BE2C (cell line): ENCODE measurements at regions not wholly inside any gene's neighbourhood (a gene's known extent, or its start where the extent isn't known, plus 50 kb on each side); places are given as distances from the start of the nearest gene placed in this dataset.

Source experiments
- DNase-seq: peaks from one replicate; pipeline ENCODE4 v3.0.0-alpha.2; 2020
- H3K27me3 ChIP-seq: fragments of 250-450 bp; sonication (Bioruptor Pico); 2 replicates; pipeline ENCODE4 v1.5.1; 2020; ENCODE audit warnings: mild to moderate bottlenecking
- H3K36me3 ChIP-seq: fragments of 250-450 bp; sonication (Bioruptor Pico); 2 replicates; pipeline ENCODE4 v1.5.1; 2020; ENCODE audit warnings: mild to moderate bottlenecking
- H3K4me1 ChIP-seq: fragments of 250-450 bp; sonication (Bioruptor Pico); 2 replicates; pipeline ENCODE4 v1.5.1; 2020
- H3K4me3 ChIP-seq: 2 replicates; pipeline ENCODE4 v1.5.1; 2011; ENCODE audit warnings: low read depth, low read length
- H3K9me3 ChIP-seq: fragments of 250-450 bp; sonication (Bioruptor Pico); 2 replicates; pipeline ENCODE4 v1.5.1; 2020
- CTCF ChIP-seq: IDR thresholded peaks from 2 replicates; pipeline ENCODE4 v1.5.1; 2012; ENCODE audit warnings: mild to moderate bottlenecking, low read depth, low read length

DNA sequence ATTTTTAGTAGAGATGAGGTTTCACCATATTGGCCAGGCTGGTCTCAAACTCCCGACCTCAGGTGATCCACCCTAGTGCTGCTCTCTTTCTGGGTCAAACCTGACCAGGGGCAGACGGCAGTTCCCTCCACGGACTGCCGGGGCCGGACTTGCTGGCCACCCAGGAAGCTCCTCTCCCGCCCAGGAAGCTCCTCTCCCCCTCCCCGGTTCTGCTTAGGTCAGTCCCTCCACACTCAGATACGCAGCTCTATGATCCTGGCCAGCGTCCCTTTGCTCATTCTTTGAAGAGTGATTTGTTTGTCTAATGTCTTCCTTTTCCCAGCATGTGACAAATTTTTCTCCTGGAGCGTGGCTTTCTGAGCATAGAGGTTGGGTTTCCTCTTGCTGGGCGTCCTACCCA, 125.3 kb upstream of the B3GAT1 start:
- H3K4me3 ChIP-seq = no peak overlapping the region
- no peak for DNase-seq
- H3K27me3 ChIP-seq = peaks cover 34% of the 10 kb centered on the region
- H3K36me3 ChIP-seq = no peaks in the 10 kb centered on the region
- no peak for TF ChIP-seq CTCF
- H3K9me3 ChIP-seq = no peaks in the 10 kb centered on the region; the same call in 1 of the 2 replicates
- no peaks in the 10 kb centered on the region for H3K4me1 ChIP-seq

- Histone ChIP-seq H3K4me1 (no peaks in the 10 kb centered on the region), H3K36me3 (no peaks in the 10 kb centered on the region), H3K4me3 (no peak overlapping the region), H3K9me3 (no peaks in the 10 kb centered on the region), H3K27me3 (peaks cover 34% of the 10 kb centered on the region)
- TF ChIP-seq CTCF = no peak
- DNase-seq = no peak
Observed at GRCh38 chr11:134536677-134537076, 124.6 kb upstream of the B3GAT1 start.

DNA sequence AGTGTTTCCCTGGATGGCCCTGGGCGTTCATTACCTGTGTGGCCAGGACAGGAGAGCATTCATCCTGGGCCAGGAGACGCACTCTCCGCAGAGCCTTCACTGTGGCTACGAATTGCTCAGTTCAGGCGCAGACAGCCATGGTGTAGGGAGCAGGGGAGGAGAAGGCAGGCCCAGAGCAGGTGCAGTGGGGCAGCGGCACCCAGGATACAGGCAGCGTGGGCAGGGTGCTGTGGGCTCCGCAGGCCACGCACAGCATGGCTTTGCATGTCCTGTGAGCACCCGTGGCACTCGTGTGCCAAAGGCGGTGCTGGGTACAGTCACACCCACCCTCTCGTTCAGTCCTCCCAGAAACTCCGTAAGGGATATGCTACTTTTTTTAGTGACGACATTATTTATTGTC, 124.2 kb upstream of the B3GAT1 start:
- DNase-seq = no peak
- no peak for TF ChIP-seq CTCF
- Histone ChIP-seq H3K9me3 (no peaks in the 10 kb centered on the region), H3K4me3 (no peak overlapping the region), H3K36me3 (no peaks in the 10 kb centered on the region), H3K4me1 (no peaks in the 10 kb centered on the region), H3K27me3 (peaks cover 34% of the 10 kb centered on the region)

DNA sequence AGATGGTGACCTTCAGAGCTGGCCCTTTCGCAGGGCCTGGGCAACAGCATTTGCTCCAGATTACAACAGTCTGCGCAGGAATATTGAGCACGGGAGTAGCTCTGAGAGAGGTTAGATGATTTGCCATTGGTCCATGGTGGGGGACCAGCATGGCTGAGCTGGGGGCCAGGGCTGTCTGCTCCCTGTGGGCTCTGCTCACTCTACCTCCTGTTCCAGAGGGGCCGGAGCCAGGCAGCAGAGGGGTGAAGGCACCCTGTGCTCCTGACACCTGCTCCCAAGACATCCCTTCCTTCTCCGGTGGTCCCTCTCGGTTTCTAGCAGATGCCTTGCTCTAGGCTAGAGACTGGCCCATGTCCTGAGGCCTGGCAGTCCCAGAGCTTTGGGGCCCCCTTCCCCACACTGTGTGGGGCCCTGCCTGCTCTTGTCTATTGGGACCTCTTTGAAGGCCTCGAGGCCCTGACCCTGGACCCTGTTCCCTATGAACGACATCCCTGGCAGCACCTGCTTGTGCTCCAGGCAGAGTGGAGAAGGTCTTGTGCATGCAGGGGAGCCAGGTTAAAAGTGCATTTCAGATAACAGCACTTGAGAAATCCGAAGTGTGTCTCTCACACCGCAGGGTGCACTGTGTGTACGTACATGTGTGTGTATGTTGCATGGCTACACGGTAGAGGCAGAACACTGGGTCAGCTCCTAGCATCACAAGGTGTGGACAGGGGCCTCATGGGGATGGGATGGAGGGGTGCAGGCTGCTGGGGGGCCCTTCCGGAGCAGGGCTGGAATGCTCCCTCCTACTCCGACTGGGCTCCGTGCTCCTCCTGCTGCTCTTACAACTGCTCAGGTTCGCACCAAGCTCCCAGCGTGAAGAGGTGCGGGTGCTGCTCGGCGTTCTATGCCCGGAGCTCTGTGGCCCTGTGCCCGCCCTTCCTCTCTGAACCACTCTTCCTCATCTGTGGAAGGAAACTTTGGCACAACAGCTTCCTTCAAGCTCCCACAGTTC, 123.3 kb upstream of the B3GAT1 start:
- no peaks in the 10 kb centered on the region for H3K4me1 ChIP-seq

GRCh38 chr11:134533511-134533910, 121.5 kb upstream of the B3GAT1 start:
- H3K4me1 ChIP-seq = no peaks in the 10 kb centered on the region
- no peak for DNase-seq

More for the DNA sequence above, 123.3 kb upstream of the B3GAT1 start:
- H3K9me3 ChIP-seq = no peaks in the 10 kb centered on the region
- peaks cover 34% of the 10 kb centered on the region for H3K27me3 ChIP-seq
- H3K36me3 ChIP-seq = no peaks in the 10 kb centered on the region
- no peak for DNase-seq
- TF ChIP-seq CTCF = no peak
- no peak overlapping the region for H3K4me3 ChIP-seq

More at GRCh38 chr11:134533511-134533910, 121.5 kb upstream of the B3GAT1 start:
- H3K36me3 ChIP-seq = no peaks in the 10 kb centered on the region
- H3K9me3 ChIP-seq = no peaks in the 10 kb centered on the region
- peaks cover 29% of the 10 kb centered on the region for H3K27me3 ChIP-seq
- no peak for TF ChIP-seq CTCF
- no peak overlapping the region for H3K4me3 ChIP-seq
